Uterus (tissue), 2 donors: ENCODE measurements at regions not wholly inside any gene's neighbourhood (a gene's known extent, or its start where the extent isn't known, plus 50 kb on each side); places are given as distances from the start of the nearest gene placed in this dataset.

Experiments used
- POLR2A ChIP-seq, 2 donors: fragments of 450-650 bp; IDR thresholded peaks; one replicate each; pipeline ENCODE4 v1.6.1; 2016; ENCODE audit warnings: antibody characterized with exemption in 2 of 2, mild to moderate bottlenecking in 1 of 2, moderate library complexity in 1 of 2
- TF ChIP-seq, protein P1 (sequence below), 4 experiments: fragments of 200-600 bp in 2 of 4; fragments of 450-650 bp in 2 of 4; sonication (generic) in 2 of 4; IDR thresholded peaks; one replicate each; pipeline ENCODE4 v1.5.1; 2016 to 2019; ENCODE audit warnings: antibody characterized with exemption in 4 of 4, mild to moderate bottlenecking in 2 of 4, moderate library complexity in 1 of 4

DNA sequence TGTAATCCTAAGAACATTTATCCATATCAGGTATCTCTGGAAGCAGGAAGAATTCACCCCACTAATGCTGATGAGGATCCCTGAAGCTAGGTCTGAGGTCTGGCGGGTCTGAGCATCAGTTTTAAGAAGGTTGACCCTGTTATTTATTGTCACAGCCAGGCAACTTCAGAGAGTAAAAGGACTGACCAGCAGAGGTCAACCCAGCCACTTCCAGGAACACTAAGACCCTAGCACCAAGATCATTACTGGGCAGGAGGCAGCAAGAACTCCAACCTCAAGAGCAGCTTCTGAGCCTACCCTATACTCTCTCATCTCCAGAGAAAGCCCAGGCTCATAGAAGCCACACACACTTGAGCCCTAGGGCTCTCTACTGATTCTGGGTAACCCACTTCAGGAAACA is 901.4 kb downstream of the DCDC2C start:
- TF ChIP-seq, protein P1, sequence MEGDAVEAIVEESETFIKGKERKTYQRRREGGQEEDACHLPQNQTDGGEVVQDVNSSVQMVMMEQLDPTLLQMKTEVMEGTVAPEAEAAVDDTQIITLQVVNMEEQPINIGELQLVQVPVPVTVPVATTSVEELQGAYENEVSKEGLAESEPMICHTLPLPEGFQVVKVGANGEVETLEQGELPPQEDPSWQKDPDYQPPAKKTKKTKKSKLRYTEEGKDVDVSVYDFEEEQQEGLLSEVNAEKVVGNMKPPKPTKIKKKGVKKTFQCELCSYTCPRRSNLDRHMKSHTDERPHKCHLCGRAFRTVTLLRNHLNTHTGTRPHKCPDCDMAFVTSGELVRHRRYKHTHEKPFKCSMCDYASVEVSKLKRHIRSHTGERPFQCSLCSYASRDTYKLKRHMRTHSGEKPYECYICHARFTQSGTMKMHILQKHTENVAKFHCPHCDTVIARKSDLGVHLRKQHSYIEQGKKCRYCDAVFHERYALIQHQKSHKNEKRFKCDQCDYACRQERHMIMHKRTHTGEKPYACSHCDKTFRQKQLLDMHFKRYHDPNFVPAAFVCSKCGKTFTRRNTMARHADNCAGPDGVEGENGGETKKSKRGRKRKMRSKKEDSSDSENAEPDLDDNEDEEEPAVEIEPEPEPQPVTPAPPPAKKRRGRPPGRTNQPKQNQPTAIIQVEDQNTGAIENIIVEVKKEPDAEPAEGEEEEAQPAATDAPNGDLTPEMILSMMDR (IDR thresholded peaks at IDR 0.05) = no peak
- TF ChIP-seq POLR2A (IDR thresholded peaks at IDR 0.05) = no peak
